HepG2 (cell line): ENCODE measurements at regions not wholly inside any gene's neighbourhood (a gene's known extent, or its start where the extent isn't known, plus 50 kb on each side); places are given as distances from the start of the nearest gene placed in this dataset.

Experiments used
- ATAC-seq: fragments of 200-7000 bp; cut with Tn5 transposase; 3 replicates; pipeline ENCODE4 v1.9.1; 2020; ENCODE audit warnings: mild to moderate bottlenecking, moderate library complexity
- BruUV-seq: library from RNA; stranded (reverse); fragments of 400-500 nt; replicated peaks from 2 replicates; lab custom pipeline; 2021; lab: Mats Ljungman, UMichigan
- CTCF ChIA-PET: fragments of 300-600 bp; formaldehyde crosslinking; extraction: SDS; loops from one replicate; lab custom pipeline; 2021; ENCODE audit warnings: low total read pairs, inconsistent platforms, low intra/inter-chr PET ratio; lab: Yijun Ruan, JAX
- POLR2A ChIA-PET: fragments of 350-600 bp; sonication (Branson Sonifier 250); formaldehyde crosslinking; loops from one replicate; lab custom pipeline; 2020; ENCODE audit warnings: antibody characterized with exemption, inconsistent platforms; lab: Yijun Ruan, JAX
- DNase-seq: peaks from one replicate; pipeline ENCODE4 v3.0.0-alpha.2; 2015; ENCODE audit warnings: low spot score
- FAIRE-seq: peaks from 3 replicates; lab custom pipeline; 2011; peaks lifted over from hg19 to GRCh38; lab: Jason Lieb, UNC
- H2AFZ ChIP-seq: one replicate; pipeline ENCODE4 v1.6.1; 2011; ENCODE audit warnings: low read length, inconsistent platforms
- H3K27ac ChIP-seq: fragments of 300-600 bp; 3 replicates; pipeline ENCODE4 v1.8.0; 2011; ENCODE audit warnings: mixed run types, mild to moderate bottlenecking, mixed read lengths, low read length, inconsistent platforms; ENCODE audit not compliant: insufficient read depth; ENCODE audit errors: extremely low read length
- H3K27me3 ChIP-seq, 2 experiments: fragments of 200-600 bp in 1 of 2; 2 replicates in 1 of 2; 3 replicates in 1 of 2; pipeline versions ENCODE4 v1.6.0 to v1.8.0; 2011; ENCODE audit warnings: low read length in 2 of 2, mild to moderate bottlenecking in 2 of 2, moderate library complexity in 2 of 2, inconsistent platforms in 1 of 2; ENCODE audit not compliant: insufficient read depth in 2 of 2, control insufficient read depth in 1 of 2
- H3K36me3 ChIP-seq, 2 experiments: fragments of 200-600 bp in 1 of 2; replicated peaks in 1 of 2; 2 replicates in 1 of 2; 3 replicates in 1 of 2; pipeline versions ENCODE4 v1.5.1 to v1.8.0; 2011; ENCODE audit warnings: low read length in 2 of 2, inconsistent platforms in 1 of 2; ENCODE audit not compliant: insufficient read depth in 2 of 2, control insufficient read depth in 1 of 2
- H3K4me1 ChIP-seq: 2 replicates; pipeline ENCODE4 v1.5.1; 2012; ENCODE audit warnings: low read length, inconsistent platforms; ENCODE audit not compliant: insufficient read depth
- H3K4me2 ChIP-seq: 2 replicates; pipeline ENCODE4 v1.6.0; 2011; ENCODE audit warnings: low read depth, low read length, inconsistent platforms
- H3K4me3 ChIP-seq, 3 experiments: fragments of 200-600 bp in 1 of 3; sonication (generic), shearing (Covaris generic) in 1 of 3; replicated peaks in 1 of 3; 2 replicates each; pipeline ENCODE4 v1.5.1; 2011 to 2016; ENCODE audit warnings: low read length in 3 of 3, inconsistent platforms in 2 of 3, low read depth in 2 of 3, mild to moderate bottlenecking in 2 of 3, control low read depth in 1 of 3, mixed read lengths in 1 of 3; ENCODE audit not compliant: insufficient read depth in 1 of 3
- H3K79me2 ChIP-seq: one replicate; pipeline ENCODE4 v1.6.1; 2011; ENCODE audit warnings: low read length, inconsistent platforms; ENCODE audit not compliant: insufficient read depth
- H3K9ac ChIP-seq: 2 replicates; pipeline ENCODE4 v1.6.0; 2011; ENCODE audit warnings: mild to moderate bottlenecking, low read depth, low read length, inconsistent platforms; ENCODE audit not compliant: insufficient read depth
- H3K9me3 ChIP-seq: 2 replicates; pipeline ENCODE4 v1.5.1; 2012; ENCODE audit warnings: mild to moderate bottlenecking, low read length
- H4K20me1 ChIP-seq: 2 replicates; pipeline ENCODE4 v1.6.0; 2011; ENCODE audit warnings: inconsistent platforms, mild to moderate bottlenecking, low read length, moderate library complexity; ENCODE audit not compliant: insufficient read depth
- AGO2 ChIP-seq: fragments of 200-400 bp; formaldehyde crosslinking; optimal IDR thresholded peaks from 2 replicates; pipeline ENCODE3; 2017; ENCODE audit warnings: mild to moderate bottlenecking, low read depth, low read length, moderate library complexity
- EED ChIP-seq: sonication (generic); formaldehyde crosslinking; IDR thresholded peaks from 2 replicates; pipeline ENCODE4 v1.5.0; 2020; ENCODE audit warnings: mild to moderate bottlenecking, missing genetic modification reagents
- GFI1 ChIP-seq: sonication (generic); formaldehyde crosslinking; IDR thresholded peaks from 2 replicates; pipeline ENCODE4 v1.5.0; 2020; ENCODE audit warnings: missing genetic modification reagents, mild to moderate bottlenecking, borderline replicate concordance
- GTF2F1 ChIP-seq: fragments of 150-350 bp; IDR thresholded peaks from 2 replicates; pipeline ENCODE4 v1.6.1; 2014; ENCODE audit warnings: low read length
- HMG20A ChIP-seq: IDR thresholded peaks from 2 replicates; pipeline ENCODE4 v1.6.1; 2016; ENCODE audit warnings: borderline replicate concordance
- NBN ChIP-seq: fragments of 450-650 bp; conservative IDR thresholded peaks from 2 replicates; pipeline ENCODE4 v1.6.1; 2017
- PCBP1 ChIP-seq: fragments of 200-400 bp; formaldehyde crosslinking; IDR thresholded peaks from 2 replicates; pipeline ENCODE4 v1.6.1; 2017; ENCODE audit warnings: mild to moderate bottlenecking, low read depth, low read length, borderline replicate concordance
- ZBTB7B ChIP-seq: sonication (generic); formaldehyde crosslinking; IDR thresholded peaks from 2 replicates; pipeline ENCODE4 v1.4.0; 2020; ENCODE audit warnings: missing genetic modification reagents
- ZKSCAN5 ChIP-seq: sonication (generic); formaldehyde crosslinking; IDR thresholded peaks from 2 replicates; pipeline ENCODE4 v1.5.1; 2020; ENCODE audit warnings: mild to moderate bottlenecking, missing genetic modification reagents
- ZNF101 ChIP-seq: sonication (generic); formaldehyde crosslinking; IDR thresholded peaks from 2 replicates; pipeline ENCODE4 v1.4.0; 2020; ENCODE audit warnings: mild to moderate bottlenecking, low read depth, missing genetic modification reagents, borderline replicate concordance
- ZNF580 ChIP-seq: IDR thresholded peaks from 2 replicates; pipeline ENCODE4 v1.6.1; 2016; ENCODE audit warnings: low read depth, borderline replicate concordance
- ZNF605 ChIP-seq: sonication (generic); formaldehyde crosslinking; IDR thresholded peaks from 2 replicates; pipeline ENCODE4 v1.8.0; 2022; ENCODE audit warnings: mild to moderate bottlenecking, missing genetic modification reagents
- ZNF660 ChIP-seq: sonication (generic); formaldehyde crosslinking; IDR thresholded peaks from 2 replicates; pipeline ENCODE4 v1.5.1; 2020; ENCODE audit warnings: mild to moderate bottlenecking, low read depth, missing genetic modification reagents, borderline replicate concordance
- WGBS: methylation state at CpG from one replicate; pipeline ENCODE4 v1.1.6; 2017; ENCODE audit warnings: low lambda C conversion rate; 5-methylcytosine and 5-hydroxymethylcytosine counted together
- in situ Hi-C: cut with HindIII; loops from 2 replicates; pipeline ENCODE4 v1.10.0; 2017; ENCODE audit warnings: low pct_unique_long_range_greater_than_20kb; ENCODE audit not compliant: extremely low pct_ligation_motif_present
- intact Hi-C: fragments of 100-400 bp; cut with micrococcal nuclease; formaldehyde crosslinking; loops from one replicate; pipeline ENCODE4 v1.10.0; 2022; ENCODE audit not compliant: unreplicated experiment

GRCh38 chr5:1949253-1949652 lies 66.5 kb upstream of the IRX4 start (continued):
- no peak for TF ChIP-seq PCBP1
- no peak for TF ChIP-seq GTF2F1
- no peak for TF ChIP-seq EED (CRISPR knock-in tag)
- TF ChIP-seq ZBTB7B (CRISPR knock-in tag), result no peak
- TF ChIP-seq ZKSCAN5 (CRISPR knock-in tag), result no peak
- TF ChIP-seq ZNF660 (CRISPR knock-in tag), result no peak
- no peak for TF ChIP-seq ZNF101 (CRISPR knock-in tag)
- no peak for TF ChIP-seq HMG20A (CRISPR knock-in tag)
- TF ChIP-seq GFI1 (CRISPR knock-in tag), result no peak
- no peak for TF ChIP-seq AGO2
- no peak for TF ChIP-seq ZNF580 (CRISPR knock-in tag)
- no peak for TF ChIP-seq ZNF605 (CRISPR knock-in tag)

GRCh38 chr5:1948663-1949191 lies 66.0 kb upstream of the IRX4 start:
- intact Hi-C loops, result no loop called here
- peaks cover 6 to 79% of the 10 kb centered on the region in 2 experiments for H3K27me3 ChIP-seq

More at GRCh38 chr5:1948663-1949191, 66.0 kb upstream of the IRX4 start:
- POLR2A ChIA-PET, result no interaction called here
- WGBS, result 11% methylated on average over 13 of the region's 26 CpGs
- DNase-seq, result no peak
- Histone ChIP-seq H3K4me3 (no peak overlapping the region), H3K36me3 (no peaks in the 10 kb centered on the region), H3K9me3 (no peaks in the 10 kb centered on the region), H3K4me1 (no peaks in the 10 kb centered on the region), H3K9ac (no peak overlapping the region), H4K20me1 (no peaks in the 10 kb centered on the region), H3K27ac (no peak overlapping the region), H3K4me2 (no peak overlapping the region), H2AFZ (no peak overlapping the region), H3K79me2 (no peaks in the 10 kb centered on the region)
- FAIRE-seq, result no peak
- CTCF ChIA-PET, result no interaction called here
- no TSS peak for BruUV-seq
- in situ Hi-C loops, result no loop called here
- TF ChIP-seq NBN, result no peak
- no peak for ATAC-seq
